H1 (cell line): ENCODE measurements at regions not wholly inside any gene's neighbourhood (a gene's known extent, or its start where the extent isn't known, plus 50 kb on each side); places are given as distances from the start of the nearest gene placed in this dataset.

Experiments
- CBX8 ChIP-seq: fragments of 300-800, 300-1000 bp; sonication (generic); IDR thresholded peaks from 2 replicates; pipeline ENCODE4 v1.7.1; 2016; ENCODE audit warnings: low read depth, low read length, borderline replicate concordance
- CHD2 ChIP-seq: IDR thresholded peaks from 2 replicates; pipeline ENCODE4 v1.6.1; 2012; ENCODE audit warnings: low read length, improper control_type of control experiment
- TF ChIP-seq, protein P1 (sequence below), 3 experiments: IDR thresholded peaks; 1 replicate in 2 of 3; 2 replicates in 1 of 3; pipeline versions ENCODE4 v1.5.1 to v1.6.1; 2011; ENCODE audit warnings: low read length in 3 of 3, mild to moderate bottlenecking in 3 of 3, inconsistent platforms in 2 of 3, low read depth in 1 of 3, moderate library complexity in 1 of 3; ENCODE audit not compliant: insufficient read depth in 1 of 3; ENCODE audit errors: control extremely low read depth in 1 of 3

DNA sequence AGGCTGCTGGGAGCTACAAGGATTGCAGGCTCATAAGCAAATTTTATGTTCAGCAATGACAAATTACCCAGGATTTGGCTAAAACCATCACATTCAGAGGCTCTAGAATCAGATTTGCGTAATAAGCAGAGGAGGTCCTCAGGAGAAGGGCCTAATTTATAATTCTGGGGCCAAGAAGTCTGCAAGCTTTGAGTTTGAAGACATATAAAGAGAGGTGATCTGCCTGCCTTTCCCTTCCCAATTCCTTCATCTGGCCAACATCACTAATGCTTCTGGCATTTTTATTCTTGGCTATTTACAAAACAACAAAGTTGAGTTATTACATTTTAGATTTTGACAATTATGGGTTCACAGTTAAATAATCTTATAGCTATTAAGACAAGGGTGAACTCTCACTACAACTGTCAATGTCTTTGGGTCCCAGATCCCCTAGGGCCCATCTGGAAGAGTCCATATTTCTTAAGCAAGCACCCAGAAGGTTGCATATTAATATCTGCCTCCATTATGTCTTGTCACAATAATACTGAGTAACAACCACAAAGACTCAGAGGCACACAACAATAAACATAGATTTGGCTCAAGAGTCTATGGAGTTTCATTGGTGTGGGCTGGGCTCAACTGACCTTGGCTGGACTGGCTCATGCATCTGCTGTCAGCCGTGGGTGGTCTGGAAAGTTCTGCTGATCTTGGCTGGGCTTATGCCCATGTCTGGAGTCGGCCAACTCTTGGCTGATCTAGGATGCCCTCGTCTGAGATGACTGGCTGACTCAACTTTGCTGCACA lies 67.2 kb upstream of the CD82 start (continued):
- TF ChIP-seq CBX8 (no peak), CHD2 (no peak)
- TF ChIP-seq, protein P1, sequence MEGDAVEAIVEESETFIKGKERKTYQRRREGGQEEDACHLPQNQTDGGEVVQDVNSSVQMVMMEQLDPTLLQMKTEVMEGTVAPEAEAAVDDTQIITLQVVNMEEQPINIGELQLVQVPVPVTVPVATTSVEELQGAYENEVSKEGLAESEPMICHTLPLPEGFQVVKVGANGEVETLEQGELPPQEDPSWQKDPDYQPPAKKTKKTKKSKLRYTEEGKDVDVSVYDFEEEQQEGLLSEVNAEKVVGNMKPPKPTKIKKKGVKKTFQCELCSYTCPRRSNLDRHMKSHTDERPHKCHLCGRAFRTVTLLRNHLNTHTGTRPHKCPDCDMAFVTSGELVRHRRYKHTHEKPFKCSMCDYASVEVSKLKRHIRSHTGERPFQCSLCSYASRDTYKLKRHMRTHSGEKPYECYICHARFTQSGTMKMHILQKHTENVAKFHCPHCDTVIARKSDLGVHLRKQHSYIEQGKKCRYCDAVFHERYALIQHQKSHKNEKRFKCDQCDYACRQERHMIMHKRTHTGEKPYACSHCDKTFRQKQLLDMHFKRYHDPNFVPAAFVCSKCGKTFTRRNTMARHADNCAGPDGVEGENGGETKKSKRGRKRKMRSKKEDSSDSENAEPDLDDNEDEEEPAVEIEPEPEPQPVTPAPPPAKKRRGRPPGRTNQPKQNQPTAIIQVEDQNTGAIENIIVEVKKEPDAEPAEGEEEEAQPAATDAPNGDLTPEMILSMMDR (IDR thresholded peaks at IDR 0.05; ENCODE audit: control extremely low read depth in 1 of 3, insufficient read depth in 1 of 3, low read depth in 1 of 3, low read length in 3 of 3): no peak
